K562 (cell line): ENCODE measurements at regions not wholly inside any gene's neighbourhood (a gene's known extent, or its start where the extent isn't known, plus 50 kb on each side); places are given as distances from the start of the nearest gene placed in this dataset.
A peak's percentile ranks its signal among the peaks of the same experiment; 100 is the strongest.

Source experiments
- ARID1B ChIP-seq: fragments of 450-650 bp; IDR thresholded peaks from 2 replicates; pipeline ENCODE4 v1.6.1; 2016; ENCODE audit warnings: antibody characterized with exemption, mild to moderate bottlenecking, inconsistent platforms
- ATF3 ChIP-seq, 2 experiments: fragments of 450-650 bp in 1 of 2; sonication (generic) in 1 of 2; formaldehyde crosslinking in 1 of 2; IDR thresholded peaks in 1 of 2; conservative IDR thresholded peaks in 1 of 2; 2 replicates each; pipeline versions ENCODE4 v1.6.1 to v1.8.1; 2016 to 2023; ENCODE audit warnings: mild to moderate bottlenecking in 2 of 2, moderate library complexity in 2 of 2, inconsistent platforms in 1 of 2, missing genetic modification reagents in 1 of 2
- ATF7 ChIP-seq: fragments of 450-650 bp; IDR thresholded peaks from 2 replicates; pipeline ENCODE4 v1.7.1; 2014; ENCODE audit warnings: mild to moderate bottlenecking, moderate library complexity
- BRD4 ChIP-seq: fragments of 200-600 bp; sonication (generic); IDR thresholded peaks from 2 replicates; pipeline ENCODE4 v1.6.1; 2017; ENCODE audit warnings: inconsistent platforms
- CBFA2T2 ChIP-seq: fragments of 450-650 bp; conservative IDR thresholded peaks from 2 replicates; pipeline ENCODE4 v1.6.1; 2017; ENCODE audit warnings: mild to moderate bottlenecking
- CEBPB ChIP-seq: fragments of 450-650 bp; IDR thresholded peaks from 2 replicates; pipeline ENCODE4 v1.6.1; 2016; ENCODE audit warnings: missing genetic modification characterization, missing compliant biosample characterization
- DIDO1 ChIP-seq: fragments of 450-650 bp; IDR thresholded peaks from 2 replicates; pipeline ENCODE4 v1.6.1; 2016; ENCODE audit warnings: low read depth, missing biosample characterization, missing genetic modification characterization
- E2F4 ChIP-seq: sonication (generic); formaldehyde crosslinking; IDR thresholded peaks from 2 replicates; pipeline ENCODE4 v1.8.0; 2022; ENCODE audit warnings: mild to moderate bottlenecking, low read depth, missing genetic modification reagents
- ETS1 ChIP-seq: conservative IDR thresholded peaks from 2 replicates; pipeline ENCODE4 v1.6.1; 2011; ENCODE audit warnings: low read depth, mild to moderate bottlenecking, low read length; ENCODE audit not compliant: control insufficient read depth
- GABPA ChIP-seq: fragments of 200-800 bp; sonication (Bioruptor generic); conservative IDR thresholded peaks from 2 replicates; pipeline ENCODE4 v1.6.1; 2016; ENCODE audit warnings: low read depth, missing genetic modification characterization, missing compliant biosample characterization
- HMG20A ChIP-seq: fragments of 450-650 bp; formaldehyde crosslinking; conservative IDR thresholded peaks from 2 replicates; pipeline ENCODE4 v1.4.0; 2020; ENCODE audit warnings: mild to moderate bottlenecking, mixed read lengths
- ID3 ChIP-seq, 2 experiments: fragments of 250-450 bp in 1 of 2; fragments of 450-650 bp in 1 of 2; sonication (Bioruptor Pico) in 1 of 2; IDR thresholded peaks; 2 replicates each; pipeline versions ENCODE4 v1.6.1 to v1.8.0; 2016 to 2021; ENCODE audit warnings: mild to moderate bottlenecking in 2 of 2, moderate library complexity in 2 of 2, missing compliant biosample characterization in 1 of 2, missing genetic modification characterization in 1 of 2
- IFI16 ChIP-seq: fragments of 250-450 bp; sonication (Bioruptor Pico); IDR thresholded peaks from 2 replicates; pipeline ENCODE4 v2.1.2; 2022; ENCODE audit warnings: mild to moderate bottlenecking, inconsistent platforms
- JUN ChIP-seq, 2 experiments: sonication (generic) in 1 of 2; formaldehyde crosslinking in 1 of 2; IDR thresholded peaks; 2 replicates each; pipeline versions ENCODE4 v1.6.1 to v1.8.0; 2012 to 2022; ENCODE audit warnings: borderline replicate concordance in 2 of 2, mild to moderate bottlenecking in 2 of 2, improper control_type of control experiment in 1 of 2, low read depth in 1 of 2, low read length in 1 of 2, missing genetic modification reagents in 1 of 2
- KLF6 ChIP-seq: fragments of 250-450 bp; sonication (Bioruptor Pico); IDR thresholded peaks from 2 replicates; pipeline ENCODE4 v1.4.0; 2020; ENCODE audit warnings: mild to moderate bottlenecking, moderate library complexity, borderline replicate concordance
- MAFK ChIP-seq: IDR thresholded peaks from 2 replicates; pipeline ENCODE4 v1.6.1; 2011; ENCODE audit warnings: low read length, improper control_type of control experiment
- NFIX ChIP-seq: fragments of 250-450 bp; sonication (Bioruptor Pico); IDR thresholded peaks from 2 replicates; pipeline ENCODE4 v1.4.0; 2020; ENCODE audit warnings: low read depth, mild to moderate bottlenecking, moderate library complexity
- PHB2 ChIP-seq: fragments of 450-650 bp; IDR thresholded peaks from 2 replicates; pipeline ENCODE4 v1.6.1; 2017; ENCODE audit warnings: low read depth
- PTRF ChIP-seq: fragments of 450-650 bp; IDR thresholded peaks from 2 replicates; pipeline ENCODE4 v1.6.1; 2016; ENCODE audit warnings: mild to moderate bottlenecking, missing genetic modification characterization, missing compliant biosample characterization
- RB1 ChIP-seq: fragments of 450-650 bp; IDR thresholded peaks from 2 replicates; pipeline ENCODE4 v1.6.1; 2017; ENCODE audit warnings: low read depth, mild to moderate bottlenecking
- SMARCA4 ChIP-seq: fragments of 450-650 bp; IDR thresholded peaks from 2 replicates; pipeline ENCODE4 v1.6.1; 2016
- SNRNP70 ChIP-seq: fragments of 200-400 bp; formaldehyde crosslinking; optimal IDR thresholded peaks from 2 replicates; pipeline ENCODE3; 2017; ENCODE audit warnings: low read depth, low read length
- TCF3 ChIP-seq: sonication (generic); formaldehyde crosslinking; IDR thresholded peaks from 2 replicates; pipeline ENCODE4 v1.4.0; 2020; ENCODE audit warnings: mild to moderate bottlenecking, missing genetic modification reagents
- XRCC3 ChIP-seq: fragments of 450-650 bp; IDR thresholded peaks from 2 replicates; pipeline ENCODE4 v1.6.1; 2017; ENCODE audit warnings: mild to moderate bottlenecking, moderate library complexity
- ZEB2 ChIP-seq: fragments of 450-650 bp; IDR thresholded peaks from 2 replicates; pipeline ENCODE4 v1.6.1; 2016
- ZNF133 ChIP-seq: fragments of 250-450 bp; sonication (Bioruptor Pico); IDR thresholded peaks from 2 replicates; pipeline ENCODE4 v1.4.0; 2020; ENCODE audit warnings: mild to moderate bottlenecking
- ZNF23 ChIP-seq: fragments of 250-450 bp; sonication (Bioruptor Pico); IDR thresholded peaks from 2 replicates; pipeline ENCODE4 v1.4.0; 2020; ENCODE audit warnings: mild to moderate bottlenecking
- ZNF583 ChIP-seq: fragments of 250-450 bp; sonication (Bioruptor Pico); IDR thresholded peaks from 2 replicates; pipeline ENCODE4 v1.4.0; 2020

GRCh38 chr13:60229708-60230272, 66.1 kb upstream of the DIAPH3 start (continued):
- no peak for TF ChIP-seq ID3 (CRISPR knock-in tag; IDR thresholded peaks at IDR 0.05)
- TF ChIP-seq ID3 (tag; IDR thresholded peaks at IDR 0.05) = no peak
- TF ChIP-seq TCF3 = peak; percentile 50; the same call in 1 of the 2 replicates
- TF ChIP-seq KLF6 (CRISPR knock-in tag) = no peak
- TF ChIP-seq CEBPB (tag) = no peak
- TF ChIP-seq SNRNP70 = no peak
- TF ChIP-seq ETS1 = no peak
- no peak for TF ChIP-seq DIDO1 (tag)
- 0 out of 2 replicates have a peak, but pooled peaks have one; percentile 22 for TF ChIP-seq MAFK
- TF ChIP-seq IFI16 (CRISPR knock-in tag) = no peak
- no peak for TF ChIP-seq ZNF23 (CRISPR knock-in tag)
- no peak for TF ChIP-seq CBFA2T2
- TF ChIP-seq SMARCA4 = no peak
- TF ChIP-seq HMG20A = no peak
- no peak for TF ChIP-seq GABPA (tag)
- 0 out of 2 replicates have a peak, but pooled peaks have one; percentile 23 for TF ChIP-seq JUN (IDR thresholded peaks at IDR 0.05; ENCODE audit: borderline replicate concordance, low read depth, low read length)
- no peak for TF ChIP-seq JUN (CRISPR knock-in tag; IDR thresholded peaks at IDR 0.05; ENCODE audit: borderline replicate concordance)
- TF ChIP-seq PTRF (tag) = no peak
- 0 out of 2 replicates have a peak, but pooled peaks have one; percentile 31 for TF ChIP-seq ZEB2
- TF ChIP-seq ATF3 (IDR thresholded peaks at IDR 0.05) = peak; percentile 66; the same call in 1 of the 2 replicates
- no peak for TF ChIP-seq ATF3 (CRISPR knock-in tag; conservative IDR thresholded peaks at IDR 0.05)
- TF ChIP-seq ZNF583 (CRISPR knock-in tag) = no peak
- TF ChIP-seq NFIX (CRISPR knock-in tag) = no peak
- no peak for TF ChIP-seq E2F4
- TF ChIP-seq ATF7 = peak; percentile 38
- TF ChIP-seq ARID1B = peak; percentile 68
- TF ChIP-seq XRCC3 = no peak
- no peak for TF ChIP-seq ZNF133
- TF ChIP-seq BRD4 = no peak
- TF ChIP-seq PHB2 = no peak
- TF ChIP-seq RB1 = no peak
